ENCODE measurements at regions not wholly inside any gene's neighbourhood (a gene's known extent, or its start where the extent isn't known, plus 50 kb on each side); places are given as distances from the start of the nearest gene placed in this dataset.

GRCh38 chr4:136935871-136936270 lies 596.4 kb downstream of the PCDH18 start:
- Histone ChIP-seq H3K9ac (ENCODE audit: low read length) (no peak overlapping the region), H3K4me3 (ENCODE audit: low read length) (no peak overlapping the region), H2AFZ (ENCODE audit: low read length) (no peak overlapping the region), H3F3A (ENCODE audit: low read length, unreplicated experiment) (no peaks in the 10 kb centered on the region), H4K20me1 (ENCODE audit: low read length) (no peaks in the 10 kb centered on the region), H3K4me1 (ENCODE audit: insufficient read depth, low read length) (no peaks in the 10 kb centered on the region; the same call in 1 of the 2 replicates), H3K9me2 (replicated peaks; ENCODE audit: low read length) (no peaks in the 10 kb centered on the region), H3K79me2 (ENCODE audit: low read length) (no peaks in the 10 kb centered on the region), H3K9me3 (ENCODE audit: low read length) (no peaks in the 10 kb centered on the region), H3K27me3 (ENCODE audit: low read length) (no peaks in the 10 kb centered on the region), H3K27ac (ENCODE audit: low read length) (no peak overlapping the region), H3K4me2 (ENCODE audit: low read length) (no peak overlapping the region), H3K36me3 (ENCODE audit: low read depth, low read length) (no peaks in the 10 kb centered on the region)
- TF ChIP-seq EZH2phosphoT487 (IDR thresholded peaks at IDR 0.05; ENCODE audit: borderline replicate concordance, low read length) (no peak), EZH2 (IDR thresholded peaks at IDR 0.05; ENCODE audit: low read length, unreplicated experiment) (no peak), CTCF (conservative IDR thresholded peaks at IDR 0.05; ENCODE audit: low read depth, low read length) (no peak)
- DNase-seq (no peak), ATAC-seq (no peak)
- no TSS peak for BruUV-seq (replicated peaks)
- ChIA-PET CTCF (no interaction called here), POLR2A (ENCODE audit: unreplicated experiment) (no interaction called here)
- intact Hi-C loops (cut with micrococcal nuclease), result no loop called here

GRCh38 chr4:136935305-136935704 lies 597.0 kb downstream of the PCDH18 start:
- no peaks in the 10 kb centered on the region for H3K9me2 ChIP-seq (replicated peaks; ENCODE audit: low read length)
- ChIA-PET CTCF (no interaction called here), POLR2A (ENCODE audit: unreplicated experiment) (no interaction called here)
- no peak overlapping the region for H3K27ac ChIP-seq (ENCODE audit: low read length)
- no peak overlapping the region for H3K4me3 ChIP-seq (ENCODE audit: low read length)
- H4K20me1 ChIP-seq (ENCODE audit: low read length), result no peaks in the 10 kb centered on the region
- H3K9ac ChIP-seq (ENCODE audit: low read length), result no peak overlapping the region
- intact Hi-C loops (cut with micrococcal nuclease), result no loop called here
- H3K27me3 ChIP-seq (ENCODE audit: low read length), result no peaks in the 10 kb centered on the region
- BruUV-seq (replicated peaks), result no TSS peak
- no peaks in the 10 kb centered on the region; the same call in 1 of the 2 replicates for H3K4me1 ChIP-seq (ENCODE audit: insufficient read depth, low read length)
- TF ChIP-seq EZH2phosphoT487 (IDR thresholded peaks at IDR 0.05; ENCODE audit: borderline replicate concordance, low read length) (no peak), EZH2 (IDR thresholded peaks at IDR 0.05; ENCODE audit: low read length, unreplicated experiment) (no peak), CTCF (conservative IDR thresholded peaks at IDR 0.05; ENCODE audit: low read depth, low read length) (no peak)
- DNase-seq (peak; percentile 6), ATAC-seq (no peak)
- H3K4me2 ChIP-seq (ENCODE audit: low read length), result no peak overlapping the region
- no peaks in the 10 kb centered on the region for H3K9me3 ChIP-seq (ENCODE audit: low read length)
- H2AFZ ChIP-seq (ENCODE audit: low read length), result no peak overlapping the region
- H3K79me2 ChIP-seq (ENCODE audit: low read length), result no peaks in the 10 kb centered on the region
- no peaks in the 10 kb centered on the region for H3F3A ChIP-seq (ENCODE audit: low read length, unreplicated experiment)
- H3K36me3 ChIP-seq (ENCODE audit: low read depth, low read length), result no peaks in the 10 kb centered on the region

DNA sequence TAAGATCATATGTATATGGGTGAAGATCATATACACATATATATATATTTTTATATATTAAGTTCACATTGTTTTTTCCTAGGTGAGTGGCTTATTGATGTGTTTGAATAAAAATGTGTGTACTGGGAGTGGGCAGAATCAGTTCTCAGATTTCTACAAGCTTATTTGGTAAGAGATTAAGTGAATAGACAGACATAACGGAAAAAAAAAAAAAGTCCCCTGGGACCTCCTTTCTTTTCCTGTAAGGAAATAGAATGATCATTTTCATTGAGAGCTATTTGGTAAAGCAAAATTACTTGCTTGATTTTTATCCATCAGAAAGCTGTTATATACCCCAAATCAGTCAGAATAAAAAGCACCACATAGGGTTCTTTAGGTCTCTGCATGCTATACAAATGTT lies 597.7 kb downstream of the PCDH18 start:
- Histone ChIP-seq H3K79me2 (ENCODE audit: low read length) (no peaks in the 10 kb centered on the region), H3F3A (ENCODE audit: low read length, unreplicated experiment) (no peaks in the 10 kb centered on the region), H3K4me2 (ENCODE audit: low read length) (no peak overlapping the region), H3K9ac (ENCODE audit: low read length) (no peak overlapping the region), H2AFZ (ENCODE audit: low read length) (no peak overlapping the region), H3K9me3 (ENCODE audit: low read length) (no peaks in the 10 kb centered on the region), H3K27me3 (ENCODE audit: low read length) (no peaks in the 10 kb centered on the region), H3K36me3 (ENCODE audit: low read depth, low read length) (no peaks in the 10 kb centered on the region), H3K4me3 (ENCODE audit: low read length) (no peak overlapping the region), H3K27ac (ENCODE audit: low read length) (no peak overlapping the region), H3K9me2 (replicated peaks; ENCODE audit: low read length) (no peaks in the 10 kb centered on the region), H4K20me1 (ENCODE audit: low read length) (no peaks in the 10 kb centered on the region), H3K4me1 (ENCODE audit: insufficient read depth, low read length) (no peaks in the 10 kb centered on the region; the same call in 1 of the 2 replicates)
- ATAC-seq (no peak), DNase-seq (no peak)
- BruUV-seq (replicated peaks), result no TSS peak
- ChIA-PET POLR2A (ENCODE audit: unreplicated experiment) (no interaction called here), CTCF (no interaction called here)
- TF ChIP-seq CTCF (conservative IDR thresholded peaks at IDR 0.05; ENCODE audit: low read depth, low read length) (no peak), EZH2 (IDR thresholded peaks at IDR 0.05; ENCODE audit: low read length, unreplicated experiment) (no peak), EZH2phosphoT487 (IDR thresholded peaks at IDR 0.05; ENCODE audit: borderline replicate concordance, low read length) (no peak)
- intact Hi-C loops (cut with micrococcal nuclease), result no loop called here
